HFFc6 (cell line): ENCODE measurements at regions not wholly inside any gene's neighbourhood (a gene's known extent, or its start where the extent isn't known, plus 50 kb on each side); places are given as distances from the start of the nearest gene placed in this dataset.

Source experiments
- DNase-seq: peaks from one replicate; pipeline ENCODE4 v3.0.0-alpha.2; 2018
- H3K27ac Mint-ChIP-seq: 2 replicates; pipeline ENCODE4 v1.8.0; 2020; ENCODE audit warnings: mild to moderate bottlenecking, mixed read lengths
- H3K27me3 Mint-ChIP-seq: 2 replicates; pipeline ENCODE4 v1.8.0; 2021; ENCODE audit warnings: mild to moderate bottlenecking, moderate library complexity, mixed read lengths; ENCODE audit not compliant: insufficient read depth
- H3K36me3 Mint-ChIP-seq: 2 replicates; pipeline ENCODE4 v1.8.0; 2021; ENCODE audit warnings: low read depth, mixed read lengths
- H3K4me1 Mint-ChIP-seq: 2 replicates; pipeline ENCODE4 v1.8.0; 2020; ENCODE audit warnings: low read depth, mixed read lengths
- H3K4me3 Mint-ChIP-seq: 2 replicates; pipeline ENCODE4 v1.8.0; 2020; ENCODE audit warnings: mild to moderate bottlenecking, moderate library complexity, mixed read lengths
- H3K9me3 Mint-ChIP-seq: 2 replicates; pipeline ENCODE4 v1.8.0; 2020; ENCODE audit warnings: mild to moderate bottlenecking, mixed read lengths
- TF ChIP-seq, protein P1 (sequence below): fragments of 200-600 bp; sonication (generic); IDR thresholded peaks from 2 replicates; pipeline ENCODE4 v1.5.0; 2021; ENCODE audit warnings: antibody characterized with exemption, mild to moderate bottlenecking

DNA sequence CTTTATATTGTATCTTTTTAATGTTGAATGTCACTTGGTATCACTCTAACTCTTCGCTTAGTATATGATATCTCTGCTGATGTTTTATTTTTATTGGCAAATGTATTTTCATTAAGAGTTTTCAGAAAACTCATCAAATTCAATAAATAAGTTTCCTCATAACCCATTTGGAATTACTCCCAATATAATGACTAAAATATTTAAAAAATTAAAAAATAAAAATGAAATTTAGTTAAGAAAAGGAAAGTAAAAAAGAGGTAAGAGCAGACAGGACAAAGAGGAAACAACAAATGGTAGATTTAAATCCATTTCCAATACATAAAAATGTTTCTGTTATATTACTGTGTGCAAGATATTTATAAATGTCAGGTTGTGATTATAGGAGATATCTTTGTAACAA lies 548.9 kb upstream of the SPRY2 start:
- Mint-ChIP-seq H3K27ac (no peak overlapping the region), H3K9me3 (peaks cover 17% of the 10 kb centered on the region), H3K36me3 (no peaks in the 10 kb centered on the region; the same call in 1 of the 2 replicates), H3K4me1 (no peaks in the 10 kb centered on the region), H3K27me3 (no peaks in the 10 kb centered on the region), H3K4me3 (no peak overlapping the region)
- TF ChIP-seq, protein P1, sequence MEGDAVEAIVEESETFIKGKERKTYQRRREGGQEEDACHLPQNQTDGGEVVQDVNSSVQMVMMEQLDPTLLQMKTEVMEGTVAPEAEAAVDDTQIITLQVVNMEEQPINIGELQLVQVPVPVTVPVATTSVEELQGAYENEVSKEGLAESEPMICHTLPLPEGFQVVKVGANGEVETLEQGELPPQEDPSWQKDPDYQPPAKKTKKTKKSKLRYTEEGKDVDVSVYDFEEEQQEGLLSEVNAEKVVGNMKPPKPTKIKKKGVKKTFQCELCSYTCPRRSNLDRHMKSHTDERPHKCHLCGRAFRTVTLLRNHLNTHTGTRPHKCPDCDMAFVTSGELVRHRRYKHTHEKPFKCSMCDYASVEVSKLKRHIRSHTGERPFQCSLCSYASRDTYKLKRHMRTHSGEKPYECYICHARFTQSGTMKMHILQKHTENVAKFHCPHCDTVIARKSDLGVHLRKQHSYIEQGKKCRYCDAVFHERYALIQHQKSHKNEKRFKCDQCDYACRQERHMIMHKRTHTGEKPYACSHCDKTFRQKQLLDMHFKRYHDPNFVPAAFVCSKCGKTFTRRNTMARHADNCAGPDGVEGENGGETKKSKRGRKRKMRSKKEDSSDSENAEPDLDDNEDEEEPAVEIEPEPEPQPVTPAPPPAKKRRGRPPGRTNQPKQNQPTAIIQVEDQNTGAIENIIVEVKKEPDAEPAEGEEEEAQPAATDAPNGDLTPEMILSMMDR: no peak
- DNase-seq: no peak

DNA sequence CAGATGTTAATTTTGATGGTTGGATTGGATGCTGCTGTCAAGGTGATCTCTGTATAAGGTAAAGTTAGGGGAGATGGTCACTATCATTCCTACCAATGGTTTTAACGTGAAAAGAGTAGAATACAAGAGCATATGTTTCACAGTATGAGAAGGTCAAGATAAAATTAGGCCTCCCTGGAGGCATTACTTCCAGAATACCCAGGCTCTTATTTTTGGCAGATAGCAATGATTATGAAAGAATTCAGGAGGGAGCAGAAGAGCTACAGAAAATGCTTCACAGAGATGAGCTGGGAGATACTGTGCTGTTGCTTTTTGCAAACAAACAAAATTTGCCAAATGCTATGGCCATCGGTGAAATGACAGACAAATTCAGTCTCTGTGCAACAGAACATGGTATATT lies 547.5 kb upstream of the SPRY2 start:
- Mint-ChIP-seq H3K4me3 (no peak overlapping the region), H3K4me1 (no peaks in the 10 kb centered on the region), H3K36me3 (no peaks in the 10 kb centered on the region; the same call in 1 of the 2 replicates), H3K27me3 (no peaks in the 10 kb centered on the region), H3K9me3 (peaks cover 21% of the 10 kb centered on the region), H3K27ac (no peak overlapping the region)
- TF ChIP-seq, protein P1: no peak
- DNase-seq: no peak

DNA sequence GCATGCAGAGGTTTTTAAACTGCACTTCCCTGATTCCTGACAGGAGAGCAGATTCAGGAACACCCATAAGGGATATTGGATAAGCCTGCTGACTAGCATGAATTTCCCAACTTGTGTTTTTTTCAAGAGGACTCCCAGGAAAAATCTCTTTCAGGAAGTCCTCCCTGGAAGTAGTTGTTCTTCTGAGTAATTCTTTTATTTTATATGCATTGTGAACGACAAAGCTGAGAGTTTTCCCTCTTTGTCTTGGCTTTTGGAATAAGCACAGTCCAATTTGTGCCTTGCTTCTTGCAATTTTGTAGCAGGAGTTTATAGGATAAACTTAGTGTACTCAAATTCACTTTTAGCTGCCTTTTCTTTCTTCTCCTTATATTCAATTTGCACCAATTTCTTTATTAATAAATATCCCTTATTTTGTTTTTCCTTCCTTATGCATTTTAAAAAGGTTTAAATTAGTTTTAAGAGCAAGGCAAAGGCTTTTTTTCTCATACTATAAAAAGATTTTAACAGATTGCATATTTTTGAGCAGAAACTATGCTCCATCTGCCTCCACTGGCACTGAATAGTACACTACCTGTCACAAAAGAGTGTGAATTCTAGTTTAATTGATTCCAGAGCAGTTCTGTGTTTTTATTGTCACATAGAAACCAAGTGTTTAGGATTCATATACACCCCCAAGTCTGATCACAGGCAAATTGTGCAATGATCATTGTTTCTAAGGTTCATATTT lies 543.3 kb upstream of the SPRY2 start:
- DNase-seq: no peak
- Mint-ChIP-seq H3K9me3 (peaks cover 26% of the 10 kb centered on the region), H3K36me3 (no peaks in the 10 kb centered on the region; the same call in 1 of the 2 replicates), H3K4me1 (no peaks in the 10 kb centered on the region), H3K27me3 (no peaks in the 10 kb centered on the region), H3K27ac (no peak overlapping the region), H3K4me3 (no peak overlapping the region)
- TF ChIP-seq, protein P1: no peak

DNA sequence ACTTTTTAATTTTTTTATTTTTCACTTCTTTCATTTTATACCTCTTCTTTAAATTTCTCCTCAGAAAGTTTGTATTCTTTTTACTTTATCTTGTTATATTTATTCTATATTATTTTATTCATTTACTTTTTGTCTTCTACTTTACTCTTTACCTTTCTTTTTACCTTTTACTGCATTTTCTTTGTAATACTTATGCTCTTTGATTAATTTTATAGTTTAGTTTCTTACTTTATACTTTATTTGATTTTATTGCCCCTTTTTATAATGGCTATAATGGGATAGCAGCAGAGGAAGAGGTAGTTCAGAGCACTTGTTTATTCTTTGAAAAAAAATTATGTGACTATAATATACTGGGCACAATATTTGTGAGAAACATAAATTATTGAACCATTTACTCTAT lies 542.6 kb upstream of the SPRY2 start:
- Mint-ChIP-seq H3K27ac (no peak overlapping the region), H3K27me3 (no peaks in the 10 kb centered on the region)

DNA sequence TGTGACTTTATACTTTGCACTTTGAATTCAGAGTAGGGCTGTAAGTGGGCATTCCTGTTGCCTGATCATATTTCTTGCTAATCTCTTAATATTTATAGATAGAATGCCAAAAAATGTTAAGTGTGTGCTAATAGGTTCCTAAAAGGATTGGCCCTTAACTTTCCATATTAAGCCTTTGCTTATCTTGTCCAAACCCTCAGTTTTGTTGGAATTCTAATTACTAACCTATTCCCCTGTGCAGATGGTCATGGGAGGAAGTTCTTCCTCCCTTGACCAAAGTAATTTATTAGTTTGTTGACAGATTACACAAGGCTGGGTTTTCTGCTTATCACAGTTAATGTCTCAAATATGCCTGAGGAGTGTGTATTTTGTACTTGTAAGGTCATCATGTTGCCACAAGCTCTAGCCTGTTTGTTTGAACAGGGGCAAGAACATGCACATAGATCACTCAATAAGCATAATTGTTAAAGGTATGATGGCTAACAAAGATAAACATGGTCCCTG lies 541.1 kb upstream of the SPRY2 start:
- TF ChIP-seq, protein P1: no peak
- Mint-ChIP-seq H3K36me3 (no peaks in the 10 kb centered on the region), H3K4me1 (no peaks in the 10 kb centered on the region), H3K9me3 (peaks cover 29% of the 10 kb centered on the region), H3K4me3 (no peak overlapping the region), H3K27me3 (no peaks in the 10 kb centered on the region), H3K27ac (no peak overlapping the region)
- no peak for DNase-seq

More for the DNA sequence above, 542.6 kb upstream of the SPRY2 start:
- Mint-ChIP-seq H3K4me1 (no peaks in the 10 kb centered on the region), H3K4me3 (no peak overlapping the region), H3K9me3 (peaks cover 33% of the 10 kb centered on the region), H3K36me3 (no peaks in the 10 kb centered on the region; the same call in 1 of the 2 replicates)
- TF ChIP-seq, protein P1: no peak
- no peak for DNase-seq
